Activated T-helper 1 cell treated with anti-CD3 and anti-CD28 coated beads, Interleukin-2, amount 50 U/mL, for 16 hours (primary cell): ENCODE measurements at regions not wholly inside any gene's neighbourhood (a gene's known extent, or its start where the extent isn't known, plus 50 kb on each side); places are given as distances from the start of the nearest gene placed in this dataset.

Experiments used
- DNase-seq, 2 donors: peaks; one replicate each; pipeline ENCODE4 v3.0.0-alpha.2; 2020; ENCODE audit warnings: low read depth in 1 of 2, low spot score in 1 of 2

DNA sequence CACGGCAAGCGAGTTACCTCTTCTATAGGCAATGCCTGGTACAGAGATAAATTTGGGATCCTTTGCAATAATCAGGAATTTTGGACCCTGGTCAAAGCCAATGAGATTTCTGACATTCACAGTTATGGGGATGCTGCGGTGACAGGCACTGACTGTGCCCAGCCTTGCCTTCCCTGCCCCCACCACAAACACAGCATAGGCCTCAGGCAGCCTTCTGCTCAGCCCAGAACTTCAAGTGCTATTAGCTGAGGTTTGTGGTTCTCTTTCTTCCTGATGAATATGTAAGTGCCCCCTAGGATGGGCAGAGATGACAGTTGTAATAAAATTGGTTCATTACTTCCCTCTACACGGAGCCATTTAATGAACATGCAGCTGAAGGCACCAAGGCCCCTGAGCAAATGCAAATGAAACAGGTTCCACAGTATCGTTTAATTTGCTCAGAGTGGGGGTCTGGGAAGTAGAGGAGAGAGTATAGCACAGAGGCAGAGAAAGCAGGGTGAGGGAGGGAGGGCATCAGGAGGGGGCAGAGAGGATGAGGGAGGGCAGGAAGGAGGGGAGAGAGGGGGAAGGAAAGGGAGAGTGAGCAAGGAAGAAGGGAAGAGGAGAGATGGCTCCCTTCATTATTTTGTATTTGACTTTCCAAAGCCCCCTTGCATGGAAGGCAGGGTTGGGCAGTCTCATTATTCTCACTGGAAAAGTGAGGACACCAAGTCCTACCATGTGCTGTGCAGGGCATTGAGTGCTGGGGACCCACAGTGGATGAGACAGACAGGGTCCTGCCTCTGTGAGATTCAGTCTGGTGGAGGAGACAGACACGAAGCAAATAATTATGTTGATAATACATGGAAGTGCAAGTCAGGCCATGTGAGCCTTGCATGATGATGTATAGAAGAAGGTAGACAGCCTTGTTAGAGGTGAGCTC, 513.0 kb downstream of the PTPRU start:
- no peak for DNase-seq

- no peak for DNase-seq
These were observed 510.9 kb downstream of the PTPRU start for GRCh38 chr1:29747196-29747595.

DNA sequence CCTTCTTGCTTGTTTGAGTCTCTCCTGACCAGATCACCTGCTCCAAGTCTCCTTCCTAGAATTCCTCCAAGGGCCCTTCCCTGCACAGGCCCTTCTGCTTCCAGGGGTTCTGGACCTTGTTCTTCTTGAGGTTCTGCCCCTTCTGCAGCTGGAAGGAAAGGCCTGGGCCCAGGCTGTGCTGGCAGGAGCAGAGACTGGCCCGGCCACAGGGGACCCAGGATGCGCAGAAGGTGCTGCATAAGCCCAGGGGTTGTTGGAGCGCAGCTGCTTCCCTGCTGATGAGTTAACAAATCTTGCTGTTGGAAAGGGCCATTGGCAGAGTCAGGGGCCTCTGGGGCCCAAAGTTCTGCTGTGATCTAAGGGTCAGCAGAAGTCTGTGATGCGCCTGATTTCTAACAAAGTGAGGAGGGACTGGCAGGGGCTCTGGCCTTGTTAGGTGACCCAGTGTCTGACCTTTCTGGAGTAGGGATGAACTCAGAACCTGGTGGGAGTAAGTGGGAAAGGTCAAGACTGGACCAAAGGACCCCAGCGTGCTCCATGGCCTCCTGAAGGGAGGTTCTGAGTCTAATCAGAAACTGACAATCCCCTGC, 509.8 kb downstream of the PTPRU start:
- DNase-seq = no peak

GRCh38 chr1:29744684-29745490, 508.6 kb downstream of the PTPRU start:
- no peak for DNase-seq

DNA sequence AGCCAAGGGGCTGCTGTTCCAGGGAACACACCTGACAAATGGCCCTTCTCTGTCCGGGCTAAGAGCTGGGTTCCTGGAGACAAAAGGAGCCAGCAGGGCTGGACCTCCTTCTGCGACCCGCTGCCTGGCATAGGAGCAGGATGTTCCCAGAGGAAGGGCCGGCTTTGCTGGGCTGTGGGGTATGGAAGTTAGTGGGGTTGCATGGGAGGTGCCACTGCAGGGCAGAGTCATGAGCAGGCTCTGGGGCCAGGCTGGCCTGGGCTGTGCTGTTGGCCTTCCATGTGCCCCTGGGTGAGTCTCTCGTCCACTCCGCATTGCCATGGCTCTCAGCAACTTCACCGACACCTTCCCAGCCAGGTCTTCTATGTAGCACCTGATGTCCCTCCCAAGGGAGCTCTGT, 507.6 kb downstream of the PTPRU start:
- no peak for DNase-seq

- no peak for DNase-seq
These were observed 506.9 kb downstream of the PTPRU start for GRCh38 chr1:29743264-29743663.

DNA sequence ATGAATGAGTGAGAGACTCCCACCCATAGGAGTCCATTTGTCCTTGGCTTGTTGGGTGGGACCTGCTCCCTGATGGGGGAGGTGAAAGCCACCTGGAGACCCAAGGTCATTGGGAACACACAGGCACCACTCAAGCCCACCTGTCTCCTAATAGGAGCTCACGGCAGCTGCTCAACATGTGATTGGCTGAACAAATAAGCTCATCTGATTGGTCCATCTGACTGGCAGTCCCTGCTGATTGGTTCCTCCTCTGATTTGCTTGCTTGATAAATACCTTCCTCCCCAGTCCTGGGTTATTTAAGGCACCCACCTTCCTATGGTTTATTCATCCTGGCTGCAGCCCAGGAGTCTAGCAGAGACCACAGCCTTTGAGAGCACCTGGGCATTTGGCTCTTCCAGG, 502.9 kb downstream of the PTPRU start:
- DNase-seq = no peak

DNA sequence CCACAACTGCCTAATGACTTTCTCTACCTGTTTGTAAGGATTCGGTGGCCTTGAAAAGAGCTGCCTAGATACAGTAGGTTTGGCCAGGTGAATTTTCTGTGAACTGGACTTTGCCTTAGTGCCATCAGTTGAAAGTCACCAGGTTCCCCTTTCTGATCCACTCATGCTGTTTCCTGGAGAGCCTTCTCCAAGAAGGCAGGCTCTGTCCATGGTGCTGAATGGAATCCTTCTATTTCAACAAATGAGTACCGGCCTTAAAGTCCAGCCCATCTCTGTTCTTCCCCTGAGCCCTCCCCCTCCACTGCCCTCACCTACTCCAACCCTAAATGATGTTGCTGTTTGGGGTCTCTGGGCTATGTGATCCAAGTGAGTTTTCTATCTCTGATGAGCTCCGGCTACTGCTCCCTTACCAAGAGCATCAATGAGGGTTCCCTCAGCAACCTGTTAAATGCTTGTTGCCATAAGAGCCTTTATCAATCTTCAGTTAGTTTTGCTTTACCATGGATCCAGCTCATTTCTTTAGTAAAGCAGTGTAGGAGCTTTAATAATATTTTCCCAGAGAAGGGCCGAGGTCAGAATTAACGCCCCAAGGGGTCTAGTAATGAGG, 500.4 kb downstream of the PTPRU start:
- no peak for DNase-seq

GRCh38 chr1:29732453-29732852, 496.1 kb downstream of the PTPRU start:
- no peak for DNase-seq

GRCh38 chr1:29730623-29731022, 494.3 kb downstream of the PTPRU start:
- DNase-seq = no peak

DNA sequence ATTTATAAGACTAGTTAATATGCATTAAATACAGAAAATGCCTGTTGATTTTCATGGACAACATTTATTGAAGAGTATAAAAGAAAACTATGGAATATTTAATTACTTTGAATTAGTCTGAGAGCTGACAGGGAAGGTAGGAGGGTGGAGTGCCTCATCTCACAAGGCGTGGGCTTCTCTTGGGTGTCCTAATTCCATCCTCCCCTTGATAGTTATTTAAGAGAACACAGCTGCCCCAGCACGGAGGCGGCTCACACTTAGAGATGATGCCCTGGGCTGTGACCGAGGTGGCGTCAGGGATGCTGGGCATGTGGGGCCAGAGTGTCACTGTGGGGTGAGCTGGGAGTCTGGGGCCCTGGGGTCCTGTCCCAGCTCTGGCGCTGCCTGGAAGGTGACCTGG, 493.0 kb downstream of the PTPRU start:
- no peak for DNase-seq

DNA sequence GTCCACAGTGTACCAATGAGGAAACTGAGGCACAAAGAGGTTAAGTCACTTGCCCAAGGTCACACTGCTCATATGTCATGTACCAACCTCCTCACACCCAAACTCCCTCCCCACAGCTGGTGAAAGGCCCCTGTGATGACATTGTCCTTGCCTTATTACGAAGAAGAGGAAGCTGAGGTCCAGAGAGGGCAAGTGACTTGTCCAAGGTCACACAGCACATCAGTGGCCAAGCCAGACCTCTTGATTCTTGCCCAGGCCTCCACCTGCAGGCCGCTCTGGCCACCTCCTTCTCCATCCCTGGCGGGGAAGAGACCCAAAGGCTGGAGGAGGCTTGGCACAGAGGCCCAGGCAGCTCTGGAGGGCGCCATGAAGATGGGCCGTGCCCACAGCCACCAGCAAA, 492.4 kb downstream of the PTPRU start:
- DNase-seq = no peak

DNA sequence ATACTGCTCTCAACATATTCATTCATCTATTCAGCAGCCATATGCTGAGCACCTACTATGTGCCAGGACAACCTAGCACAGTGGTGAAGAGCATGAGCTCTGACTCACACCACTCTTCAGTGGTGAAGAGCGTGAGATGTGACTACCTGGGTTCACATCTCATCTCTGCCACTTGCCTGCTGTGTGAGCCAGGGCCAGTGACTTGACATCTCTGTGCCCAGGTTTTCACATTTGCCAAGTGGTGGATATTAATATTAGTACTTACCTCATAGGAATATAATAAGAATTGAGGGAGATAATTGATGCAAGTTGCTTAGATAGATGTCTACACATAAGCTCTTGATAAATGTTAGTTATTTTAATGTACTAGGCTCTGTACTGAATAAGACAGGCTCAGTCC, 488.9 kb downstream of the PTPRU start:
- no peak for DNase-seq

DNA sequence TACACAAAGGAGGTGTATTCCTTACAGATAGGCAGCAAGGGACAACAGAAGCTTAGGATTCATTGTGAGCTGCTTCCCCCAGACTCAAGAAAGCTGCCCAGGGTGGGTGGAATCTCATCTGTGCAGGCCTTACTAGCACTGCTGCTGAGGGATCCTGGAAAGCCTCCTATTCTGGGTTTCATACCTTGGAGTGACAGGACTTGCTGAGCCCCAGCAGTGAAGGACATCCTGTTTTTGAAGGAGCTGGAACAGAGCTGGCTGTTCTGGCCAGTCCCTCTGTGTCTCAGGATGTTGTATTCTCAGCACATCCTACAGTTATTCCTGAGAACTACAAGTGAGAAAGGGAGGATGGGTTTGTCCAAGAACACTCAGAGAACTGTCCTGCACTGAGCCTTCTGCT, 486.3 kb downstream of the PTPRU start:
- no peak for DNase-seq

DNA sequence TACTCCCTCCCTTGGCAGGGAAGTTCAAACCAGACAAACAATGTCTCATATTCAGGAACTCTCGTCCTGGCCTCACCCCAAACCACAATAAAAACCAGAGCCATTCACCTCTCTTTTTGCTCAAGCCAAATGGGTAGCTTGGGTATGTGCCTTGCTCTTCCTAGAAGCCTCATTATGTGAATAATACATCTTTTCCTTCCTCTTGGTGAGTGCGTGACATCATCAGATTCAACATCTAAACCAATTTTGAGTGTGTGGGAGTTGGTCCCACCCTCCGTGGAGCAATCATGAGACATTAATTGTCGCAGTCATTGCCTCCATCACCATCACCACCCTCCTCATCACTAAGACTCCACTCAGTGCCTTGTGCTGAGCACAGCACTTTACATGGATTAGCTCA, 482.9 kb downstream of the PTPRU start:
- DNase-seq = no peak

GRCh38 chr1:29718791-29719190, 482.5 kb downstream of the PTPRU start:
- no peak for DNase-seq

DNA sequence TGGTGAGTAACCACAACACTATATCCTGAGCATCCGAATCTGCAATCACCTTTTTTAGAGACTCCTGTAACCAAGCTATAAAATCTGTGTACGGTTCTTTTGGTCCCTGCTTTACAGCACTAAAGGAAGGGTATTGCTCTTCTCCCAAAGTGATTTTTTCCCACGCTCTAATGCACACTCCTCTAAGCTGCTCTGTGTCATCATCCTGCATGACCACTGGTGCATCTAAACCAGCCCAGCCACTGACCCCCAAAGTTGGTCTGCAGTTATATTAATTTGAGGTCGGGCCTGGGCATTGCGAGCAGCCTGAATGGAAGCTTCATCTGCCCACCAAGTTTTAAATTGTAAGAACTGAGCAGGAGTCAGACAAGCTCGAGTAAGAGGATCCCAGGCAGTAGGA, 480.0 kb downstream of the PTPRU start:
- no peak for DNase-seq

- no peak for DNase-seq
These were observed 477.5 kb downstream of the PTPRU start for GRCh38 chr1:29713857-29714256.

GRCh38 chr1:29712801-29713200, 476.5 kb downstream of the PTPRU start:
- DNase-seq = no peak

DNA sequence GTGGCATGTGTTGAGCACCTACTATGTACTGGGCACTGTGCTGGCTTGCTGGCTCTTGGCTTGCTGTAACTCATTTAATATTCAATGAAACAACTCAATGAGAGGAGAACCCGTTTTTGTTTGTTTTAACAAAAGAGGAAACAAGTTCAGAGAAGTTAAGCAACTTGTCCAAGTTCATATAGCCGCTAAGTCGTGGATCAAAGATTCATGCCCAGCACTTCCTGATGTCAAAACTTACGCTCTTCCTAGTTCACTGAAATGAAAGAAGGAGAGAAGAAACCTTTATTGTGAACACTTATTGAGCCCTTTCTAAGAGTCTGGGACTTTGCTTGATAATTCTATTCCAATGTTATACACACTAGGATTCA, 475.9 kb downstream of the PTPRU start:
- no peak for DNase-seq

GRCh38 chr1:29711582-29712283, 475.4 kb downstream of the PTPRU start:
- no peak for DNase-seq
